ENCODE measurements at regions not wholly inside any gene's neighbourhood (a gene's known extent, or its start where the extent isn't known, plus 50 kb on each side); places are given as distances from the start of the nearest gene placed in this dataset.

DNA sequence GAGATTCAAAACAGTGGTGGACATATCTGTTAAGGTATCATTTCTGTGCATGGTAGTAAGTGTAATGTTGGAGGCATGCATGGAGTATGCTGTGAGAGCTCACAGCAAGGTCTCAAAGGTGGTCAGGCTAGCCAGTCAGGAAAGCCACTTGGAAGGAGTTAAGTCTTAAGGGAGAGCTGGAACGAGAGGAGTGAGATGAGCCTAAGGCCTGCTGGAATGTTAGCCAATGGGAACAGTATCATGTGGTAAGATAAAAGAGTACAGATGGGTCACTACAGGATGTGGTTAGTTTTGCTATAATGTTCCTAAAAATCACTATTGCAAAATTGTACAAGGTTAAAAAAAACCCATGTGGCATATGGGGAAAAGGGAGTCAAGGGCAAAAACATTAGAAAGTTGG, 311.7 kb upstream of the E2F7 start:
- Histone ChIP-seq H3K9me3 (replicated peaks in 1 of 3) (no peaks in the 10 kb centered on the region), H3K4me3 (no peak overlapping the region), H3K4me1 (replicated peaks in 1 of 2) (no peaks in the 10 kb centered on the region), H3K36me3 (replicated peaks in 1 of 2) (no peaks in the 10 kb centered on the region), H3K27ac (no peak overlapping the region), H3K27me3 (no peaks in the 10 kb centered on the region)
- no peak for DNase-seq
- intact Hi-C loops (cut with DNase I) = no loop called here
- TF ChIP-seq, protein P1, sequence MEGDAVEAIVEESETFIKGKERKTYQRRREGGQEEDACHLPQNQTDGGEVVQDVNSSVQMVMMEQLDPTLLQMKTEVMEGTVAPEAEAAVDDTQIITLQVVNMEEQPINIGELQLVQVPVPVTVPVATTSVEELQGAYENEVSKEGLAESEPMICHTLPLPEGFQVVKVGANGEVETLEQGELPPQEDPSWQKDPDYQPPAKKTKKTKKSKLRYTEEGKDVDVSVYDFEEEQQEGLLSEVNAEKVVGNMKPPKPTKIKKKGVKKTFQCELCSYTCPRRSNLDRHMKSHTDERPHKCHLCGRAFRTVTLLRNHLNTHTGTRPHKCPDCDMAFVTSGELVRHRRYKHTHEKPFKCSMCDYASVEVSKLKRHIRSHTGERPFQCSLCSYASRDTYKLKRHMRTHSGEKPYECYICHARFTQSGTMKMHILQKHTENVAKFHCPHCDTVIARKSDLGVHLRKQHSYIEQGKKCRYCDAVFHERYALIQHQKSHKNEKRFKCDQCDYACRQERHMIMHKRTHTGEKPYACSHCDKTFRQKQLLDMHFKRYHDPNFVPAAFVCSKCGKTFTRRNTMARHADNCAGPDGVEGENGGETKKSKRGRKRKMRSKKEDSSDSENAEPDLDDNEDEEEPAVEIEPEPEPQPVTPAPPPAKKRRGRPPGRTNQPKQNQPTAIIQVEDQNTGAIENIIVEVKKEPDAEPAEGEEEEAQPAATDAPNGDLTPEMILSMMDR (IDR thresholded peaks at IDR 0.05) = no peak
- no peak for TF ChIP-seq POLR2A (IDR thresholded peaks at IDR 0.05)
- WGBS, 4 donors = 28 to 43% (median 33%) methylated on average over 1 of the region's 1 CpG

DNA sequence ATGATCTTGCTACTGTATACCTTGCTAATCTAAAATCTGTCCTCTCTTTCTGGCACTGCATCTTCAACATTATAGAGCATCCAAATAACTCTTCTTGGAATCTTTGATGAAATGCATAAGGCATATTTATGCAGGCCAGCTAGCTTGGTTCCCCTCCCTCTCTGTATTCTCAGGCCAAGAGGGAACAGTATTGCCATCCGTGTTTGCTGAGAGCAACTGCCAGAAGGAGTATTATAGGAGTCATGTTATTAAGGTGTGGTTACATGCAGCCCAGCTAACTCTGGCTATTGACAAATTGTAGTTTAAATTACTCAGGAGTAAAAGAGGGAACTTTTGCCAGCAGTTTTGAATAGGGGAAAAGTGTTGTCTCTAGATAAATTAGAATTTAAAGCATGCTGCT, 309.3 kb upstream of the E2F7 start:
- H3K9me3 ChIP-seq (replicated peaks in 1 of 3) = no peaks in the 10 kb centered on the region
- H3K4me1 ChIP-seq (replicated peaks in 1 of 2) = no peaks in the 10 kb centered on the region
- intact Hi-C loops (cut with DNase I) = no loop called here
- no peak for DNase-seq
- no peak for TF ChIP-seq POLR2A (IDR thresholded peaks at IDR 0.05)
- TF ChIP-seq, protein P1 (IDR thresholded peaks at IDR 0.05) = no peak
- WGBS, 4 donors = 55 to 65% (median 62%) methylated on average over 1 of the region's 1 CpG
- no peak overlapping the region for H3K4me3 ChIP-seq
- no peaks in the 10 kb centered on the region for H3K36me3 ChIP-seq (replicated peaks in 1 of 2)
- no peaks in the 10 kb centered on the region for H3K27me3 ChIP-seq
- no peak overlapping the region for H3K27ac ChIP-seq

DNA sequence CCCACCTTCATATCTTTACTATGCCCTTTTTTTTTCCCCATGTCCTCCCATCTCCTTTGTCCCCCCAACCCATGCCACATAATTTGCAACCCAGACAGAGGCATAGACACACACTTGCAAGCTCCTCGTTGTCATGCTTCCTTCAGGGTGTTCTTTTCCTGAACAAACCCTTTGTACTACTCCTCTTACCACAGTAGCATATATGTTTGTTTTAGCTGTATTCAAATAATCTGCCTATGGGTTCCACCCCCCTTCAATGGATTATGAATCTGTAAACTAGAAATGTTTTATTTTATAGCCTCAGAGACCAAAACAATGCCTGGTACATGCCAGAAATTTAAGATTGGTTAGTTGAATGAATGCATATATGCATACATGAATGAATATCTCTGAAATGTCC, 307.1 kb upstream of the E2F7 start:
- 52 to 77% (median 60%) methylated on average over 1 of the region's 1 CpG for WGBS, 4 donors
- TF ChIP-seq, protein P1 (IDR thresholded peaks at IDR 0.05) = no peak
- TF ChIP-seq POLR2A (IDR thresholded peaks at IDR 0.05) = no peak

DNA sequence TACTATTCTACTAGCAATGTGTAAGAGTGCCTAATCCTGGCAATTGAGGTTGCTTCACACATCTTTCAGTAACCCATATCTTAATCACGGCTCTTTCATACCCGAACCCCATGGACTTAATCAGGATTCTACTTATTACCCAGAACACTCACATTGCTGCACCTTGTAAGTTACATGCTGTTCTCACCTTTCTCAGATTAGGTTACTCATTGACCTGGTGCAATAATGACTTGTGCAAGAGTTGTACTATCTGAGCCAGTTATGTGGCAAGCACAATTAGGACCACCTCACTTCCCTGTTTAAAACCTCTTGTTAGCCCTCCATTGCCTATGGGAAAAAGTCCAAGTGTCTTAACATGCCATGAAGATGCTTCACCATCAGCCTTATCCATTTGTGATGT, 306.7 kb upstream of the E2F7 start:
- WGBS, 4 donors = 76 to 93% (median 87%) methylated on average over 2 of the region's 2 CpGs
- intact Hi-C loops (cut with DNase I) = no loop called here
- Histone ChIP-seq H3K36me3 (replicated peaks in 1 of 2) (no peaks in the 10 kb centered on the region), H3K27ac (no peak overlapping the region), H3K4me1 (replicated peaks in 1 of 2) (no peaks in the 10 kb centered on the region), H3K9me3 (replicated peaks in 1 of 3) (no peaks in the 10 kb centered on the region), H3K4me3 (no peak overlapping the region), H3K27me3 (no peaks in the 10 kb centered on the region)
- DNase-seq = no peak
- TF ChIP-seq, protein P1 (IDR thresholded peaks at IDR 0.05) = no peak
- no peak for TF ChIP-seq POLR2A (IDR thresholded peaks at IDR 0.05)

More for the DNA sequence above, 307.1 kb upstream of the E2F7 start:
- Histone ChIP-seq H3K27ac (no peak overlapping the region), H3K4me3 (no peak overlapping the region), H3K36me3 (replicated peaks in 1 of 2) (no peaks in the 10 kb centered on the region), H3K4me1 (replicated peaks in 1 of 2) (no peaks in the 10 kb centered on the region), H3K9me3 (replicated peaks in 1 of 3) (no peaks in the 10 kb centered on the region), H3K27me3 (no peaks in the 10 kb centered on the region)
- DNase-seq = no peak
- intact Hi-C loops (cut with DNase I) = no loop called here

All from adrenal gland (tissue), 9 donors.